C4-2B (cell line): ENCODE measurements at regions not wholly inside any gene's neighbourhood (a gene's known extent, or its start where the extent isn't known, plus 50 kb on each side); places are given as distances from the start of the nearest gene placed in this dataset.

Experiments used
- H3K27ac ChIP-seq: fragments of 450-650 bp; 2 replicates; pipeline ENCODE4 v1.5.1; 2017
- CTCF ChIP-seq: fragments of 450-650 bp; conservative IDR thresholded peaks from 2 replicates; pipeline ENCODE4 v1.5.1; 2017; ENCODE audit warnings: mild to moderate bottlenecking
- ZFX ChIP-seq: fragments of 450-650 bp; IDR thresholded peaks from 2 replicates; pipeline ENCODE4 v1.6.1; 2017

- no peak overlapping the region for H3K27ac ChIP-seq
- no peak for TF ChIP-seq CTCF
- no peak for TF ChIP-seq ZFX
These were observed 1122.3 kb upstream of the ADGRL2 start for GRCh38 chr1:80678438-80678837.

DNA sequence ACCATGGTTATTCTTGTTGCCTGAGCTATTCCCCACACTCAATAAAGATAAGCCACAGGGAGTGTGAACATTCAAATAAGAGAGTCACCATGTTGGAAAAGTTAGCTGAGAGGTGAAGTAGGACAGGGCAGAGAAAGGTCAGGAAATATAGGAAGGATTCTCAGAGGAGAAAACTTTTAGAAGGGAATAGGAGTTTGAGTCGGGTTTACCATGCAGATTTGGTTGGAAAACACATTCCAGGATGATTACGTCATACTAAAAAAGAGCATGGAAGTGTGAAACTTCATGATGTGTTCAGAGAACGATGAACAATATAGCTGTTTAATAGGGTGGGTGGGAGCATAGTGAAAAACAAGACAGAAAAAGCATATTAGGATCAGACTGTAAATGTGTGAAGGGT lies 1125.3 kb upstream of the ADGRL2 start:
- TF ChIP-seq ZFX = no peak
- no peak for TF ChIP-seq CTCF
- no peak overlapping the region for H3K27ac ChIP-seq

DNA sequence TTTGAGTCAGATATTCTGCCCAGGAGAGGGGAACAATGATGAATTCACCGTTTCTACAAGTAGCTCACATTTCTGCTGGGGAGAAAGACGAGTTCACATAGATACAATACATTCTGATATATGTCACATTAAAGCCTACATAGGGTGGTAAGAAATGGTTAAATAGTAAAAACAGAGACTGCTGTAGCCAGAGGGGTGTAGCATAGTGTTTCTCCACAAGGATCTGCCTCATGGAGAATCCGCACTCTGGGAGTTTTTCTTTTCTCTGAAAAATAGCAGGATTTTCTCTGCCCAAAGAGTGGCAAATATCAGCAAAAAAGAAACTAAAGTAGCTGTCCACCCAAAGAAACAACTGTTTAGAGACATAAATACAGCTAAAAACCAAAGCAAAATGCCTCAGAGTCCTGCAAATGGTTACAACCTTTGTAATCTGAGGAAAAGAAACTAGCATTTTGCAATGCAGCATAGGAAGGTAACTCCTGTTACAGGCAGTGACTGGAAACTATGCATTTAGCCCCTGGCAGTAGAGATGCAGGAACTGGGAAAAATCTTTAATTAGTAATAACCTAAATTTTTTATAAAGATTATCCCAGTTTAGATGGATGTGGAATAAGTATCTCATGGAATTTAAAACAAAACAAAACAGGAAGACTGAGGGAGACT lies 1126.7 kb upstream of the ADGRL2 start:
- no peak overlapping the region for H3K27ac ChIP-seq
- TF ChIP-seq ZFX = no peak
- TF ChIP-seq CTCF = no peak

GRCh38 chr1:80668372-80668771 lies 1132.4 kb upstream of the ADGRL2 start:
- no peak overlapping the region for H3K27ac ChIP-seq
- no peak for TF ChIP-seq CTCF
- no peak for TF ChIP-seq ZFX

DNA sequence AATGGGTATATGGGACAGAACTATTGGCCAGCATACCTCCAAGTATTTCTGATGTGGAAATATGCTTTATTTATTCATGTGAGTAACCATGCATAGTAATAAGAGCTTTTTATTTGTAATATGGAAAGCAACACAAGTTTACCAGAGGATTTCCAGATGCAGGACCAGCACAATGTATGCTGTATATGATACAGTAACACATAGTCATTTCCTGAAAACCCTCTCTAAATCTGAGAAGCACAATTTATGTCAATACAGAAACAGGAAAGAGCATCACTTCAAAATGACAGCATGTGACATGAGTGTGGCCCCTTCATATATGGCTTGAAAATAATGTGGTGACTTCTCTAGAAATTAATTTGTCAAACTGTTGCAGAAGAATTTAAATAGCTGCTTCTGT lies 1134.7 kb upstream of the ADGRL2 start:
- no peak for TF ChIP-seq CTCF
- no peak for TF ChIP-seq ZFX
- H3K27ac ChIP-seq = no peak overlapping the region

DNA sequence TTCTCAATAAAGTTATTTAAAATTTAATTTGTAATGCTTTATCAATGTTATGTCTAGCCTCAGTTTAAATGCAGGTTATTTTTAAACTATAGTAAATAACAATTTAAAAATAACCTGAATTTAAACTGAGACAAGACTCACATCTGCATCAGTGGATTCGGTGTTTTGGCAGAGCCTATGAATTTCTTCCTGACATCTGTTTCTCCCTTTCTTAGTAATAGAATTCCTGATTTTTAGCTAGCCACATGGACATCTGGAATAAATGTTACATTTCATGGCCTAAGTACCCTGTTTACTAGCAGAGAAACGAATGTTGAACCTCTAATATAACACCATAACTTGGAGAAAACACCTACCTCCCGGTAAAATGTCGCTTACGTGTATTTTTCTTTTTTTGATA lies 1141.6 kb upstream of the ADGRL2 start:
- H3K27ac ChIP-seq = no peak overlapping the region
- TF ChIP-seq CTCF = no peak
- TF ChIP-seq ZFX = no peak

- H3K27ac ChIP-seq = no peak overlapping the region
- no peak for TF ChIP-seq CTCF
These were observed 1143.0 kb upstream of the ADGRL2 start for GRCh38 chr1:80657707-80658106.
